Suppressor macrophage (primary cell): ENCODE measurements at regions not wholly inside any gene's neighbourhood (a gene's known extent, or its start where the extent isn't known, plus 50 kb on each side); places are given as distances from the start of the nearest gene placed in this dataset.

Source experiments
- DNase-seq, 4 experiments: peaks; one replicate each; pipeline ENCODE4 v3.0.0-alpha.2; 2020 to 2022

DNA sequence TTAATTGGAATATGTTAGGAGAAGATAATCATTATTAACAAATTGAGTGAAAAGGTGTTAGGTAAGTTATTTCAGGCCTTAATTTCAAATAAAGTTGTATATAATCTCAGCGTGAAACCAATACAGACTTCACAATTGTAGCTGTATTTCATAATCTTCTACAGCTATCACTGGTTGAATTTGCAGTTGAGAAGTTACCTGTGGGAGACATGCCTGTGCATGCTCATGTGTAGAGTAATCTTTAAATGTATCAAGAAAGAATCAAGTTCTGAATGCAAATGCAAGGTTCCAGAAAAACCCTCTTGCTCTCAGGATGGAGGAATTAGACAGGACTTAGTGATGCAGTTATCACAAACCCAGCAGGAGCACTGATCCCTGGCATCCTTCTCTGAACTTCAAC lies 938.4 kb upstream of the SLC10A2 start:
- no peak for DNase-seq

- no peak for DNase-seq
Measured at GRCh38 chr13:104002216-104002615, 936.0 kb upstream of the SLC10A2 start.

DNA sequence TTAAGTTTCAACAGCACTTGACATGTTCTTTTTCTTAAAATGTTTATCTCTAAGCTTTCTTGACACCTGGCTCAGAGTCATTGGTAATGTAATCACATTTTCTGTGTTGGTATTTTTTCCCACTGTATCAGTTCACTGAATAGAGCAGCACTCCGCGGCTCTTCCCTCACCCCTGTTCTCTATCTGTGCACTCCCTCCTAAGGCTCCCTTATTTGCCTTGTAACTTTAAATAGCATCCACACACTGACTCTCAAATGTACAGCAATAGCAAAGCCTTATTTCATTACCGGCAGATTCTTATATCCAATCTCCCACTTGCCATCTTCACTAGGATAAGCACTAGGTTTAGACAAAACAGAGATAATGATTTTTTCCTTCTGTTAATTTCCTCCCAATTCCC lies 935.5 kb upstream of the SLC10A2 start:
- no peak for DNase-seq

GRCh38 chr13:103996733-103997132 lies 930.5 kb upstream of the SLC10A2 start:
- DNase-seq, result no peak

GRCh38 chr13:103983948-103984347 lies 917.7 kb upstream of the SLC10A2 start:
- no peak for DNase-seq

- no peak for DNase-seq
Measured at GRCh38 chr13:103976371-103976770, 910.2 kb upstream of the SLC10A2 start.

DNA sequence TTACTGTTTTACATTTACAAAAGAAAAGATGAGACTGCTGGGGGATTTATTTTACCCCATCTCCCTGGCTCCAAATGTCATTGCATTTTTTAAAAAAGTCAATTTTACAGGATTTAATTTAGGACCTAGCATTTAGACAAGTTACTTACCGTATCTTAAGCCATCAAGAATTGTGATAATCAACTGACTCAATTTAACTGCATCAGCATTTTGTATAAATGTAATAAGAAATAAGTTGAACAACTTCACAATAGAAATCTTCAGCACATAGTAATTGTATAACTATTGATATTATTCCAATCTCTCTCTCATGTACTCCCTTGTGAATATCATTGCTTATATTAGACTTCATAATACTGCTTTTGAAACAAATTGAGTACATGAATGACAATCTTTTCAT lies 907.5 kb upstream of the SLC10A2 start:
- no peak for DNase-seq

- DNase-seq, result no peak
Measured at GRCh38 chr13:103969520-103970050, 903.4 kb upstream of the SLC10A2 start.

DNA sequence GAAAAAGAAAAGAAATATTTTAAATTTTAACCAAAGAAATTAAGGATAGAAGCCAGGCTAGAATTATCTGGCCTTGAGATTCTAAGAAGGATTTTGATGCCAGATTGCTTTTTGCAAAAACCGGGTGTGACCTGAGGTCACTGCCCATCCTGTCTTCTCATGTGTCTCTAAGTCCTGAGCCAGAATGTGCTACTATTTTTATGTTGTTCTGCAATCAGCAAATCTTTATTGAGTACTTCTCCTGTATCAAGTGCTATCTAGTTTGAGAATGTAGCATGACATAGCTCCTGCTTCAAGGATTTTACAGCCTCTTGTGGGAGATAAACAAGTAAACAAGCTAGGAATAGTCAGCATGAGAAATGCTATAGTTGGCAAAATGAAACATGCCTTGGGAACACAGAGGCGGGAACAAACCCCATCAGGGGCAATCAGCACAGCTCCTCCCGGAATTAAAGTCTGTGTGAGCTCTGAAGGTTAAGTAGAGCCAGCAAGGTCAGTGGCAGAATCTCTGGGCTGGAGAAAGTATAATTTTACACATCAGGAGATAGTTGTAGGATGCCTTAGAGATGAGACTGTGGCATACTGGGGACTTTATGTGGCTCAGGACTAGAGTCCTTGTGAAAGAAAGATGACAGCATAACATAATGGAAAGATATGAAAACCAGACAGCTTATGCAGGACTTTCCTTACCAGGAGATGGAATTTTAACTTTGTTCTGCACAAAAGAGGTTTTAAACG lies 899.5 kb upstream of the SLC10A2 start:
- no peak for DNase-seq

DNA sequence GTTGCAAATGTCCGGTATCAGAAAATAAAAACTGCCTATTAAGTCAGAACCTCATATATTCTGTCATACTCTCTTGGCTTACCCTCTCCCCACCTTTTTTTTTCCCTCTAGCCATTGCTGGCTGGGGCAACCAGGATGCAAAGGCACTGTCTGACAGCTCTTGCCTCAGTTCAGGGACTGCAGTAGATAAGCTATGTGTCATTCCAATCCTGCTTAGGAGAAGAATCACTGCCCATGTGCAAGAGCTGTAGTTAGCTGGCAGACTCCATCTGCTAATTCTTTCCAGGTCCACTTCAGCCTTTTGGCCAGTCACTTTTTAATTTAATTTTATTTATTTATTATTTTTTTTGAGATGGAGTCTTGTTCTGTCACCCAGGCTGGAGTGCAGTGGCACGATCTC lies 895.6 kb upstream of the SLC10A2 start:
- no peak for DNase-seq

- no peak for DNase-seq
Measured at GRCh38 chr13:103961129-103961528, 894.9 kb upstream of the SLC10A2 start.

GRCh38 chr13:103960001-103960400 lies 893.8 kb upstream of the SLC10A2 start:
- no peak for DNase-seq

DNA sequence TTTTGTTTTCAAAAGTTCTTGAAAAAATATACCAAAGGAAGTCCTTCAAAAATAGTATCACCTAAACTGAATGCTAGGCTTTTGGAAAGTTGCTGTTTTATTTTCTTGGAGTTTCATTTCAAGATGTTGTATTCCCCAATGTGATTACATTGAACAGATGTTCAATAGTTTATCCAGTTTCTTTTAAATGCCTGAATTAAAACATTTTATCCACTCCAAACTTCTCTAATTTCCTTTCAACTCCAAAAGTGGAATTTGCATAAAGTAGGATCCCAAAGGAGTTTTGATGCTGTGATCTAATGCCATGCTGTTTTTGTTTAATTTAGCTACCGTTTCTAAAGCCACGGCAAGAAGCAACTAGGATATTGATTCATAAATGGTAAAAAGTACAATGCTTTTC lies 892.5 kb upstream of the SLC10A2 start:
- DNase-seq, result no peak

GRCh38 chr13:103957939-103958338 lies 891.7 kb upstream of the SLC10A2 start:
- no peak for DNase-seq

GRCh38 chr13:103953859-103954258 lies 887.6 kb upstream of the SLC10A2 start:
- DNase-seq, result no peak

DNA sequence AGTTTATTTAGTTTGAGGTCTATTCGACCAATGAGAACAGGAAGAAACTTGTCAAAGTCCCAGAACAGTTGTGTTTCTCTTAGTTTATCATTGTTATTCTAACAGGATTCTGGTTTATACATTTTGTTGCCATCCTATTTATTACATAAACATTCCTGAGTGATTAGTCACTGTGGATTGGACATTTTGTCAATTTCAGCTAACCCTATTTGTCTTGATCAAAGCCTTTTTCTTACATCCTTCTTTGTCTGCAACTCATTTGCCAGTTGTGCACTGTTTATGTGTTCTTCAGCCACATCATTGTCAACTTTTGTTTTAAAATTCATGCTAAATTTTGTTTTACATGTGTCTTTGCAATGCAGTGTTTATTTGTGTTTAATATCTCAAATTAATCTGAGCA lies 886.0 kb upstream of the SLC10A2 start:
- DNase-seq, result no peak

GRCh38 chr13:103948426-103948825 lies 882.2 kb upstream of the SLC10A2 start:
- no peak for DNase-seq

DNA sequence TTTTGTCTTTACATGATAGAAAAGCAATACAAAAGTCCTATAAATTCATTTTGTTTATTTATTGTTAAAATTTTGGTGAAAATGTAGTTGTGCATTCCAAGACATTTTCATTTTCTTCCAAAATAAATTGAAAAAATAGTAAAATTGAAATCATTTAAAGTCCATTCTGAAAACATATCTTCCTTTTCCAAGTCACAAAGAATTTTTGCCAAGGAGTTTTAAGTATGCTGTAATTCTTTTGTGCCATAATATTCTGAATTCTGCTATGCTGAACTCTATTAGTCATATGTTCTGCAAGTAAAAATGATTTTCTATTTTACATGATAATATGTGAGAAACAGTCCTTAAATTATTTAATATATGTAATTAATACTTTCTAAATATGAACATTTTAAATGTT lies 879.6 kb upstream of the SLC10A2 start:
- DNase-seq, result no peak

- no peak for DNase-seq
Measured at GRCh38 chr13:103941506-103942140, 875.4 kb upstream of the SLC10A2 start.

- DNase-seq, result no peak
Measured at GRCh38 chr13:103935117-103935516, 868.9 kb upstream of the SLC10A2 start.

DNA sequence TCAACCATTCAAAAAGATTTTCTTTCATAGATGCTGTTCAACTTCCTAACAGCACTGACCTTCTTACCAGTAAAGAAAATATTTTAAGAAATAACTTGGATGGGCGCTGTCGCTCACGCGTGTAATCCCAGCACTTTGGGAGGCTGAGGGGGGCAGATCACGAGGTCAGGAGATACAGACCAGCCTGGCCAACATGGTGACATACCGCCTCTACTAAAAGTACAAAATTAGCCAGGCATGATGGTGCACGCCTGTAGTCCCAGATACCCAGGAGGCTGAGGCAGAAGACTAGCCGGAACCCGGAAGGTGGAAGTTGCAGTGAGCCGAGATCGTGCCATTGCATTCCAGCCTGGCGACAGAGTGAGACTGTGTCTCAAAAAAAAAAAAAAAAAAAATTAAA lies 865.7 kb upstream of the SLC10A2 start:
- DNase-seq, result no peak

DNA sequence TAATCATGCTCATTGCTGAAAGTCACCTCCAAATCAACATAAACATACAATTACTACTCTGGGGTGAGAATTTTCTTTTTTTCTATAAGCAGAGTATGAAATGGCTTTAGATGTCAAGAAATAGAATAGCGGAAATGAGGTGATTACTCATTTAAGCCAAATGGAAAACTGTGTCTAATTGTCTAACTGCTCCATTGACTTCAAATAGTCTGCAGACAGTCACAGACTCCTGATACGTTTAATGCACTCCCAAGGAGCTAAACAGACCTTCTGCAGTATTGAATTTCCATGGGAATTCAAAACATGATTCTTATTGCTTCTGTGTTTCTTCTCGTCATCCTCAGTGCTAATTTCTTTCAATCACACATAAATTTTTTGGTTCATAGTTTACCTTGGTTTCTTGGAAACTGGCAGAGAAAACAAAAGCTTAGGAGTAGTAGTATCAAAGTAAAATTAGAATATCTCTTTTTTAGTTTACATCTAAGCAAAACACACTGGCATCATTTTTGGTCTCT lies 865.2 kb upstream of the SLC10A2 start:
- no peak for DNase-seq

DNA sequence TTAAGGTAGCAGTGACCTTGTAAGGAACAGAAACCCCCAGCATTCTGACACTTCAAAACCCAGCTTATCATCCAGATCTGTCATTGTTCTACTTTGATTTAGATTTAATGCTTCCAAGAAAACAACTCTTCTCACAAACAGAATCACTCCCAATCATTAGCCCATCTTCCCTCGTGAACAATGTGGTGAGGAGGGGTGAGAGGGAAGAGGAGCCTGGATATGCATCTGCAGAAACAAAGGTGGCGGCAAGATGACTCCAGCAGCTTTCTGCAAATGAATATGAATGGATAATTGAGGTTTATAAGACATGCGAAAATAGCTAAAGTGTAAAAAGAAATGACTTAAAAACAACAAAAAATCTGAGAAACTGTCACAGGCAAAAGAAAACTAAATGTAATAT lies 859.9 kb upstream of the SLC10A2 start:
- no peak for DNase-seq

- no peak for DNase-seq
Measured at GRCh38 chr13:103908911-103909310, 842.7 kb upstream of the SLC10A2 start.
